ENCODE measurements at regions not wholly inside any gene's neighbourhood (a gene's known extent, or its start where the extent isn't known, plus 50 kb on each side); places are given as distances from the start of the nearest gene placed in this dataset.

DNA sequence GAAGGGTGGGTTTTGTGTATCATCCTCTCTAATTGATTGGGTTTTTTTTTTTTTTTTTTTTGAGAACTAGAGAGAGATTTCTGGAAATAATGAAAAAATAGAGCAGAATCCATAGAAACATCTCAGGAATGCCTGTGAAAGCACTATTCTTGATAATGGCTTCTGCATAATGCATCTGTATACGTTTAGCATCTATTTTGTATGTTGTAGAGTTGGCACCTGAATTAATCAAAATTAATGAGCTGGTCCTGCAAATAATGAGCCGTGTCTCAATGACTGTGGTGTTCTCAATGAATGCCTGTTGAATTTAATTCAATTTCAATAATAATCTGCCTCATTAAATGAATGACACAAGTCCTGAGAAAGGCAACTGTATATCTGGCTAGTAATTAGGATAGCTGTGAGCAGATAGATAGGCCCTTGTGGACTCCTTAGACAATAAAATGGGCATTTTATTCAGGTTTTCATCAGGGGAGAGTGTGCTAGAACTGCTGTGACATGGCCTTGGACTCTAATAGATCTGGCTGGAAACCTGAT is 70.5 kb upstream of the WDR72 start:
- Mint-ChIP-seq H3K27ac (ENCODE audit: unreplicated experiment) (no peak overlapping the region), H3K36me3 (ENCODE audit: low read depth, unreplicated experiment) (no peaks in the 10 kb centered on the region), H3K9me3 (ENCODE audit: unreplicated experiment) (peaks cover 8% of the 10 kb centered on the region), H3K4me3 (ENCODE audit: unreplicated experiment) (no peak overlapping the region), H3K27me3 (ENCODE audit: low read depth, unreplicated experiment) (no peaks in the 10 kb centered on the region), H3K4me1 (ENCODE audit: low read depth, unreplicated experiment) (peaks cover 5% of the 10 kb centered on the region)
- Histone ChIP-seq H3K4me3 (ENCODE audit: insufficient read depth, low read depth, low read length) (no peak overlapping the region), H3K9ac (ENCODE audit: low read length) (no peak overlapping the region), H3K79me2 (ENCODE audit: insufficient read depth, low read length) (no peaks in the 10 kb centered on the region), H2AFZ (ENCODE audit: low read depth, low read length) (no peak overlapping the region), H3K36me3 (ENCODE audit: insufficient read depth, low read length) (no peaks in the 10 kb centered on the region), H3K27ac (ENCODE audit: low read depth, low read length) (no peak overlapping the region), H3K27me3 (ENCODE audit: insufficient read depth, low read length) (no peaks in the 10 kb centered on the region), H3K9me3 (ENCODE audit: insufficient read depth, low read depth, low read length) (no peaks in the 10 kb centered on the region), H3K4me1 (ENCODE audit: insufficient read depth, low read length) (peaks cover 4% of the 10 kb centered on the region), H3K4me2 (ENCODE audit: low read length) (no peak overlapping the region), H4K20me1 (ENCODE audit: insufficient read depth, low read length) (no peaks in the 10 kb centered on the region)
- FAIRE-seq (no peak), DNase-seq (ENCODE audit: low read depth) (no peak)
- TF ChIP-seq, protein P1, sequence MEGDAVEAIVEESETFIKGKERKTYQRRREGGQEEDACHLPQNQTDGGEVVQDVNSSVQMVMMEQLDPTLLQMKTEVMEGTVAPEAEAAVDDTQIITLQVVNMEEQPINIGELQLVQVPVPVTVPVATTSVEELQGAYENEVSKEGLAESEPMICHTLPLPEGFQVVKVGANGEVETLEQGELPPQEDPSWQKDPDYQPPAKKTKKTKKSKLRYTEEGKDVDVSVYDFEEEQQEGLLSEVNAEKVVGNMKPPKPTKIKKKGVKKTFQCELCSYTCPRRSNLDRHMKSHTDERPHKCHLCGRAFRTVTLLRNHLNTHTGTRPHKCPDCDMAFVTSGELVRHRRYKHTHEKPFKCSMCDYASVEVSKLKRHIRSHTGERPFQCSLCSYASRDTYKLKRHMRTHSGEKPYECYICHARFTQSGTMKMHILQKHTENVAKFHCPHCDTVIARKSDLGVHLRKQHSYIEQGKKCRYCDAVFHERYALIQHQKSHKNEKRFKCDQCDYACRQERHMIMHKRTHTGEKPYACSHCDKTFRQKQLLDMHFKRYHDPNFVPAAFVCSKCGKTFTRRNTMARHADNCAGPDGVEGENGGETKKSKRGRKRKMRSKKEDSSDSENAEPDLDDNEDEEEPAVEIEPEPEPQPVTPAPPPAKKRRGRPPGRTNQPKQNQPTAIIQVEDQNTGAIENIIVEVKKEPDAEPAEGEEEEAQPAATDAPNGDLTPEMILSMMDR (IDR thresholded peaks at IDR 0.05; ENCODE audit: insufficient read depth, low read depth, low read length) = no peak
- no peak for TF ChIP-seq EZH2 (IDR thresholded peaks at IDR 0.05; ENCODE audit: insufficient read depth, low read length)

DNA sequence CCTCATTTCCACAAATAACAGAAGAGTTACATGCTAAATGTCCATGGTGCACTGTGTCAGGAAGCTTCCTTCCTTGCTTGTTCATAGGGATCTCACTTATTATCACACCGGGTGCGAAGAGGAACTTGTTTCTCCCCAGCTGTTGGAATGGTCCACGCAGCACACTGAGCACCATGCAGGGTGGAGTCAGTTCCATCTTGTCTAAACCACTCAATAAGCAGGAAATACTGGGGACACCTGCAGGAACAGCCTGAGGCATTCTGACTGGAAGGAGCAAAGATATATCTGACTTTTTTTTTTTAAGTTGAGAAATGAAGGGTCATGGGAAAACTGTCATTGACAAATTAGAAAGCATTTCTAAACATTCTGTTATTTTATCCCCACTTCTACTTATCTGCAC is 70.0 kb upstream of the WDR72 start:
- no peaks in the 10 kb centered on the region for H3K9me3 ChIP-seq (ENCODE audit: insufficient read depth, low read depth, low read length)
- H3K27me3 ChIP-seq (ENCODE audit: insufficient read depth, low read length) = no peaks in the 10 kb centered on the region
- no peak for DNase-seq (ENCODE audit: low read depth)
- no peak overlapping the region for H3K4me3 ChIP-seq (ENCODE audit: insufficient read depth, low read depth, low read length)
- TF ChIP-seq, protein P1 (IDR thresholded peaks at IDR 0.05; ENCODE audit: insufficient read depth, low read depth, low read length) = no peak
- TF ChIP-seq EZH2 (IDR thresholded peaks at IDR 0.05; ENCODE audit: insufficient read depth, low read length) = no peak
- no peaks in the 10 kb centered on the region for H3K36me3 ChIP-seq (ENCODE audit: insufficient read depth, low read length)
- H2AFZ ChIP-seq (ENCODE audit: low read depth, low read length) = no peak overlapping the region
- H3K27ac ChIP-seq (ENCODE audit: low read depth, low read length) = no peak overlapping the region
- Mint-ChIP-seq H3K9me3 (ENCODE audit: unreplicated experiment) (peaks cover 12% of the 10 kb centered on the region), H3K27ac (ENCODE audit: unreplicated experiment) (no peak overlapping the region), H3K36me3 (ENCODE audit: low read depth, unreplicated experiment) (no peaks in the 10 kb centered on the region), H3K27me3 (ENCODE audit: low read depth, unreplicated experiment) (no peaks in the 10 kb centered on the region), H3K4me1 (ENCODE audit: low read depth, unreplicated experiment) (peaks cover 5% of the 10 kb centered on the region), H3K4me3 (ENCODE audit: unreplicated experiment) (no peak overlapping the region)
- H3K79me2 ChIP-seq (ENCODE audit: insufficient read depth, low read length) = no peaks in the 10 kb centered on the region
- no peaks in the 10 kb centered on the region for H4K20me1 ChIP-seq (ENCODE audit: insufficient read depth, low read length)
- H3K4me1 ChIP-seq (ENCODE audit: insufficient read depth, low read length) = peaks cover 4% of the 10 kb centered on the region
- H3K9ac ChIP-seq (ENCODE audit: low read length) = no peak overlapping the region
- no peak overlapping the region for H3K4me2 ChIP-seq (ENCODE audit: low read length)
- no peak for FAIRE-seq

DNA sequence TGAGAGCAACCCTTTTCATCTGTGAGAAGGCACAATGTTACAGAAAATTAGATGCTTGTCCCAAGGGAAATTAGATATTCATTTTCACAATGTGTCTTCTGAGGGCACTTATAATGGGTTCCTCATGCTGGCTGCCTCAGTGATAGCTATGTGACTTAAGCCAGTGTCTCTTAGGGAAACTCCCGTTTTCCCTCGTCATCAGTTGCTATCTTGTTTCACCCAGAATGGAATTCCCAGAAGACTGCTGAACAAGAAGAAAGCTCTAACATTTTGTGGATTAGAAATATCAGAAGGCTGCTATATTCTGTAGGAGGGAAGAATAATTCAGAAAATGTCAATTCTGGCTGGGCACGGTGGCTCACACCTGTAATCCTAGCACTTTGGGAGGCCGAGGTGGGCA is 67.9 kb upstream of the WDR72 start:
- DNase-seq (ENCODE audit: low read depth) (no peak), FAIRE-seq (no peak)
- Histone ChIP-seq H3K27me3 (ENCODE audit: insufficient read depth, low read length) (no peaks in the 10 kb centered on the region), H4K20me1 (ENCODE audit: insufficient read depth, low read length) (no peaks in the 10 kb centered on the region), H3K27ac (ENCODE audit: low read depth, low read length) (no peak overlapping the region), H3K9ac (ENCODE audit: low read length) (no peak overlapping the region), H3K9me3 (ENCODE audit: insufficient read depth, low read depth, low read length) (peaks cover 2% of the 10 kb centered on the region), H3K79me2 (ENCODE audit: insufficient read depth, low read length) (no peaks in the 10 kb centered on the region), H2AFZ (ENCODE audit: low read depth, low read length) (no peak overlapping the region), H3K36me3 (ENCODE audit: insufficient read depth, low read length) (no peaks in the 10 kb centered on the region), H3K4me1 (ENCODE audit: insufficient read depth, low read length) (no peaks in the 10 kb centered on the region), H3K4me3 (ENCODE audit: insufficient read depth, low read depth, low read length) (no peak overlapping the region), H3K4me2 (ENCODE audit: low read length) (no peak overlapping the region)
- TF ChIP-seq, protein P1 (IDR thresholded peaks at IDR 0.05; ENCODE audit: insufficient read depth, low read depth, low read length) = no peak
- no peak for TF ChIP-seq EZH2 (IDR thresholded peaks at IDR 0.05; ENCODE audit: insufficient read depth, low read length)
- Mint-ChIP-seq H3K9me3 (ENCODE audit: unreplicated experiment) (peaks cover 12% of the 10 kb centered on the region), H3K36me3 (ENCODE audit: low read depth, unreplicated experiment) (no peaks in the 10 kb centered on the region), H3K27ac (ENCODE audit: unreplicated experiment) (no peak overlapping the region), H3K4me3 (ENCODE audit: unreplicated experiment) (no peak overlapping the region), H3K27me3 (ENCODE audit: low read depth, unreplicated experiment) (no peaks in the 10 kb centered on the region), H3K4me1 (ENCODE audit: low read depth, unreplicated experiment) (peaks cover 5% of the 10 kb centered on the region)

All from astrocyte (in vitro differentiated cells and primary cell).